LHCN-M2 (cell line): ENCODE measurements at regions not wholly inside any gene's neighbourhood (a gene's known extent, or its start where the extent isn't known, plus 50 kb on each side); places are given as distances from the start of the nearest gene placed in this dataset.

Source experiments
- DNase-seq: peaks from one replicate; pipeline ENCODE4 v3.0.0-alpha.2; 2012; ENCODE audit warnings: low read depth

- DNase-seq, result no peak
These were observed 793.5 kb upstream of the HS6ST1 start for GRCh38 chr2:129112181-129112580.

GRCh38 chr2:129113776-129114175 lies 795.1 kb upstream of the HS6ST1 start:
- DNase-seq, result no peak

- no peak for DNase-seq
These were observed 798.8 kb upstream of the HS6ST1 start for GRCh38 chr2:129117434-129117833.

GRCh38 chr2:129118296-129118695 lies 799.6 kb upstream of the HS6ST1 start:
- DNase-seq, result no peak

- DNase-seq, result no peak
These were observed 810.4 kb upstream of the HS6ST1 start for GRCh38 chr2:129129087-129129486.

GRCh38 chr2:129133692-129134641 lies 815.3 kb upstream of the HS6ST1 start:
- no peak for DNase-seq

- no peak for DNase-seq
These were observed 816.3 kb upstream of the HS6ST1 start for GRCh38 chr2:129135017-129135416.

GRCh38 chr2:129139380-129139779 lies 820.7 kb upstream of the HS6ST1 start:
- DNase-seq, result no peak

- DNase-seq, result no peak
These were observed 823.8 kb upstream of the HS6ST1 start for GRCh38 chr2:129142465-129142864.

GRCh38 chr2:129144082-129144791 lies 825.6 kb upstream of the HS6ST1 start:
- DNase-seq, result no peak

GRCh38 chr2:129152514-129152913 lies 827.0 kb upstream of the RAB6C start:
- DNase-seq, result no peak

GRCh38 chr2:129160879-129161278 lies 818.6 kb upstream of the RAB6C start:
- DNase-seq, result no peak

GRCh38 chr2:129164220-129164949 lies 815.1 kb upstream of the RAB6C start:
- no peak for DNase-seq

- DNase-seq, result no peak
These were observed 814.5 kb upstream of the RAB6C start for GRCh38 chr2:129165006-129165405.

- no peak for DNase-seq
These were observed 812.0 kb upstream of the RAB6C start for GRCh38 chr2:129167456-129167855.

GRCh38 chr2:129170570-129170969 lies 808.9 kb upstream of the RAB6C start:
- DNase-seq, result no peak

- DNase-seq, result no peak
These were observed 805.3 kb upstream of the RAB6C start for GRCh38 chr2:129174143-129174542.

- DNase-seq, result no peak
These were observed 804.4 kb upstream of the RAB6C start for GRCh38 chr2:129175051-129175450.

GRCh38 chr2:129176375-129176774 lies 803.1 kb upstream of the RAB6C start:
- DNase-seq, result no peak

- DNase-seq, result no peak
These were observed 801.1 kb upstream of the RAB6C start for GRCh38 chr2:129178356-129178755.

- DNase-seq, result no peak
These were observed 800.3 kb upstream of the RAB6C start for GRCh38 chr2:129179199-129179598.

GRCh38 chr2:129180124-129180716 lies 799.2 kb upstream of the RAB6C start:
- DNase-seq, result no peak
